ENCODE measurements at regions not wholly inside any gene's neighbourhood (a gene's known extent, or its start where the extent isn't known, plus 50 kb on each side); places are given as distances from the start of the nearest gene placed in this dataset.

DNA sequence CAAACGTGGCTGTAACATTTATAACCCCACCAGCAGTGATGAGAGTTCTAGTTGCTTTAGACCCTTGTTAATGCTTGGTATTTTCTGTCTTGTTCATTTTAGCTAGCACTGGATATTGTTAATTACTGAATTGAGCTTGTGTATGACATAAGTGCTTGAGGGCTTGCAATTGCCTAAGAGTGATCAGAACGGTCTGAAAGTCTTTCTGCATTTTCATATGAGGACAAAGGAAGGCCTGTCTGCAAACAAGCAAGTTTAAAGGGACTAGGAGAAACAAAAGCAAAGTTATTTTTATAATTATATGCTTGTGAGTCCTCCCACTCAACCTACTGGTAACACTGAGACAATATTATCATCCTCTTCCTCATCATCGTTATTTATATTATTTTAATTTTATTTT lies 305.5 kb upstream of the DUSP10 start:
- POLR2A ChIA-PET, result interaction anchor here (0.9 kb wide), 1 partner anchor 306 kb away, joined by 3 read pairs; the partner anchor contains the start of gene DUSP10
- no peak for DNase-seq (ENCODE audit: low read depth, low spot score)
- CTCF ChIA-PET, result interaction anchor here (1.1 to 1.5 kb wide), 6 partner anchors 13 to 329 kb away, joined by 3 to 5 read pairs (median 3); no protein-coding TSS in a partner anchor
- TF ChIP-seq, protein P1, sequence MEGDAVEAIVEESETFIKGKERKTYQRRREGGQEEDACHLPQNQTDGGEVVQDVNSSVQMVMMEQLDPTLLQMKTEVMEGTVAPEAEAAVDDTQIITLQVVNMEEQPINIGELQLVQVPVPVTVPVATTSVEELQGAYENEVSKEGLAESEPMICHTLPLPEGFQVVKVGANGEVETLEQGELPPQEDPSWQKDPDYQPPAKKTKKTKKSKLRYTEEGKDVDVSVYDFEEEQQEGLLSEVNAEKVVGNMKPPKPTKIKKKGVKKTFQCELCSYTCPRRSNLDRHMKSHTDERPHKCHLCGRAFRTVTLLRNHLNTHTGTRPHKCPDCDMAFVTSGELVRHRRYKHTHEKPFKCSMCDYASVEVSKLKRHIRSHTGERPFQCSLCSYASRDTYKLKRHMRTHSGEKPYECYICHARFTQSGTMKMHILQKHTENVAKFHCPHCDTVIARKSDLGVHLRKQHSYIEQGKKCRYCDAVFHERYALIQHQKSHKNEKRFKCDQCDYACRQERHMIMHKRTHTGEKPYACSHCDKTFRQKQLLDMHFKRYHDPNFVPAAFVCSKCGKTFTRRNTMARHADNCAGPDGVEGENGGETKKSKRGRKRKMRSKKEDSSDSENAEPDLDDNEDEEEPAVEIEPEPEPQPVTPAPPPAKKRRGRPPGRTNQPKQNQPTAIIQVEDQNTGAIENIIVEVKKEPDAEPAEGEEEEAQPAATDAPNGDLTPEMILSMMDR (IDR thresholded peaks at IDR 0.05; ENCODE audit: insufficient read depth, low read length, missing control alignments), result no peak
- H3K4me3 ChIP-seq (ENCODE audit: low read depth, low read length), result no peak overlapping the region

DNA sequence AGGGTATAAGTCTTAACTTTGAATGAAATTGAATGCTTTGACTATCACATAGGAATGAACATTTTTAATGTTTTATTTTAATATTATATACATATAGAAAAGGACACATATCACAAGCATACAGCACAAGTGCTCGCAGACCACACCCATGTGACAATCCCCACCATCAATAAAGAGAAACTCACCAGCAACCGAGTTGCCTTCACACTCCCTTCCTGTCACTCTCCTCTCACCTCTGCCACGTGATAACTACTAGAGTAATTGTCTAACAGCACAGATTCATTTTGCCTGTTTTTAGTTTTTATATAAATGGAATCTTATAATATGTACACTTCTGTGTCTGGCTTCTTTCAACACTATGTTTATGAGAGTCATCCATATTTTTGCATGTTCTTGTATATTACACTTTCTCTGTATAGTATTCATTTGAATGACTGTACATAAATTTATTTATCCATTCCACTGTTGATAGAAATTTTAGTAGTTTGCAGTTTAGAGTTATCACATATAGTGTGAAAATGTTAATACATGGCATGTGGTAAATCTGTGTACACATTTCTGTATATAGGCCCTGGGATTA lies 304.9 kb upstream of the DUSP10 start:
- no peak overlapping the region for H3K4me3 ChIP-seq (ENCODE audit: low read depth, low read length)
- ChIA-PET POLR2A (no interaction called here), CTCF (interaction anchor here (1.1 to 1.5 kb wide), 4 partner anchors 19 to 409 kb away, joined by 3 to 5 read pairs (median 4); no protein-coding TSS in a partner anchor)
- no peak for DNase-seq (ENCODE audit: low read depth, low spot score)
- TF ChIP-seq, protein P1 (IDR thresholded peaks at IDR 0.05; ENCODE audit: insufficient read depth, low read length, missing control alignments), result no peak

DNA sequence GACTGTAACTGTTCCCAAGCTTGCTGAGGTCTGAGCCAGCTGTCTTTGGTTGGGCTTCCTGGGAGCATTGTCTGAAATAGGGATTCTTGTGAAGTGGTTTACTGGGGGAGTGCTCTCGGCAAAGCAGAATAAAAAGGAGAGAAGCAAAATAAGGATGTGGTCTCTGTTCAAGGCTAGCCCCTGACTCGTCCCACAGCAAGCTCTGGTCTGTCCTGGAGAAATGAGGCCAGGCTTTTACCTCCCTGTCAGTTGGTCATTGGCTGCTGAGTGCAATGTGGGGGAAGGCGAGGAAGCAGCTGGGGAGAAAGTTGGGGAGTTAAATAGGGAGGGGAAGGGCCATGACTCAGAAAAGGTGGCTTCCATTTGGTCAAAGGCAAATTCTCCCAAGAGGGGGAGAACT lies 303.9 kb upstream of the DUSP10 start:
- TF ChIP-seq, protein P1 (IDR thresholded peaks at IDR 0.05; ENCODE audit: insufficient read depth, low read length, missing control alignments), result no peak
- ChIA-PET POLR2A (interaction anchor here (1.3 kb wide), 1 partner anchor 55 kb away, joined by 3 read pairs; no protein-coding TSS in a partner anchor), CTCF (interaction anchor here (1.2 kb wide), 1 partner anchor 410 kb away, joined by 3 read pairs; no protein-coding TSS in a partner anchor)
- DNase-seq (ENCODE audit: low read depth, low spot score), result no peak
- H3K4me3 ChIP-seq (ENCODE audit: low read depth, low read length), result no peak overlapping the region

DNA sequence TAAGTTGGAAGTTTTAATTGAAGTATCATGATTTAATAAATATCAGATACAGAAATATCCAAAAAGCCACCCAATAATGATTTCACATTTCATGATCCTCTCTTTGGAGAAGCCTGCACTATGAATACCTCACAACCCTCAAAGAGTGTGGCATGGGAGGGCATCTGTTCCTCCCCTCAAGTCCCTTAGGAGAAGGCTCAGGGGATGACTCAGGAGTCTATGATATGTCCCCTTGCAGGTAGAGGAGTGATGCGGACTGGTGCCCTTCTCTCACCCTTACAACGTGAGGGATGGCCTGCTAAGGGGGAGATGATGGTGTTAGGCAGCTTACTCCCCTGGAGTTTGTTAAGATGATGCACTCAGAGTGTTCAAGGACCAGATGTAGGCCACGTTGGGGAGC lies 303.3 kb upstream of the DUSP10 start:
- CTCF ChIA-PET, result no interaction called here
- TF ChIP-seq, protein P1 (IDR thresholded peaks at IDR 0.05; ENCODE audit: insufficient read depth, low read length, missing control alignments), result no peak
- H3K4me3 ChIP-seq (ENCODE audit: low read depth, low read length), result no peak overlapping the region
- DNase-seq (ENCODE audit: low read depth, low spot score), result no peak
- POLR2A ChIA-PET, result interaction anchor here (1.3 kb wide), 1 partner anchor 54 kb away, joined by 3 read pairs; no protein-coding TSS in a partner anchor

DNA sequence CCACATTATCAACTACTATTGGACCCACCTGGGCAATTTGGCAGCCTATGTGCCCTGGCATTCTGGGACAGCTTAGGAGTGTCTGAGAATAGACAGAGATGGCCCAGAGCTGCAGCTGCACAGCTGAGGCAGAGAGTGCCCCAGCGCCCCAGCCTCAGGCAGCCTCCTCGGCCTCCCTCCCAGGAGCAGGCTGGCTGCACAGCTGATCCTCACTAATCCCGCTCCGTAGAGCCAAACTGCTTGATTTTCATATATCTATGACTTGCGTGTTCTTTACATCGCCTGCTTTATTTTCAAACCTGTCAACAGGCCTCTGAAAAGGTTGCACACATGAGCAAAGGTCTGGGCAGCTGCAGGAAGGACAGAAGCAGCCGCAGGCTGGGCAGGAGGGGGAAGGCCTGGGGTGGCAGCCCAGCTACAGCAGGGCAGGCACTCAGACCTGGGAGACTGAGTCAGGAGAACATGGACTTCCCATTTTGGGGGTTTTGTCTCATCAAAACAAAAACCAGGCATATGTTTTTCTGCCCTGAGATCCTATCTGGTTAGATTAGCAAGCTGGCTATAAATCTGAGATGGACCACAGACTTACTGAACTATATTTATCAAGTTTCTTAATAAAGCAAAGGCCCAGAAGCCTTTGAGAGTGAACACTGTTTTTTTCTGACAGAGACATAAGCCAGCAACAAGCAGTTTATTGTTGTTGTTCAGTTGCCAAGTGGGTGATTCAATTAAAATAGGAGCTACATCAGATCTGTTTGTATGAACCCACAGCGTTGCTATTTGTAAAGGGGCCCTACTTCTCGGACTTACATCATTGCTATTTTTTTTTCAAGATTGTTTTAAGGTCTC lies 301.8 kb upstream of the DUSP10 start:
- DNase-seq (ENCODE audit: low read depth, low spot score), result peak; percentile 97
- TF ChIP-seq, protein P1 (IDR thresholded peaks at IDR 0.05; ENCODE audit: insufficient read depth, low read length, missing control alignments), result no peak
- H3K4me3 ChIP-seq (ENCODE audit: low read depth, low read length), result no peak overlapping the region
- CTCF ChIA-PET, result interaction anchor here (0.7 to 4.1 kb wide), 4 partner anchors 9 to 566 kb away, joined by 3 to 17 read pairs (median 4); no protein-coding TSS in a partner anchor
- POLR2A ChIA-PET, result interaction anchor here (1.2 kb wide), 1 partner anchor 302 kb away, joined by 7 read pairs; the partner anchor contains the start of gene DUSP10

DNA sequence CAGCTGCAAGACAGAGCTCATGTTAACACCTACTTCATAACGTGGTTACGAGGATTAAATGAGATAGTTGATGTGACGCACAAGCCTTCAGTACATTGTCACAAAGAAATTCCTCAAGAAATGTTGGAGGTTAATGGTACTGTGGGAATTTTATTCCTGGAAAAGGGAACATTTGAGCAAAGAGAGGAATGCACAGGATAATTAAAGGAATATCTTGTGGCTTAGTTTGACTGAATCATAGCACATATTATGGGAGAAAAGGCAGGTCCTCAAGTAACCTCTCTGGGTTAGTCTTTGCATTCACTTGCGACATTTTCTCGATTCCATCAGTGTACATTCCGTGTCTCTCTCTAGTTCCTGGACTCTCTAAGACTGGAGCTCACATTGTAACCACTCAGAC lies 300.2 kb upstream of the DUSP10 start:
- CTCF ChIA-PET, result interaction anchor here (0.9 to 4.1 kb wide), 3 partner anchors 33 to 413 kb away, joined by 3 to 17 read pairs (median 3); no protein-coding TSS in a partner anchor

More for the DNA sequence above, 300.2 kb upstream of the DUSP10 start:
- DNase-seq (ENCODE audit: low read depth, low spot score), result peak; percentile 71
- POLR2A ChIA-PET, result interaction anchor here (0.9 kb wide), 1 partner anchor 413 kb away, joined by 3 read pairs; no protein-coding TSS in a partner anchor
- no peak overlapping the region for H3K4me3 ChIP-seq (ENCODE audit: low read depth, low read length)
- TF ChIP-seq, protein P1 (IDR thresholded peaks at IDR 0.05; ENCODE audit: insufficient read depth, low read length, missing control alignments), result no peak
